WTC11 (cell line): ENCODE measurements at regions not wholly inside any gene's neighbourhood (a gene's known extent, or its start where the extent isn't known, plus 50 kb on each side); places are given as distances from the start of the nearest gene placed in this dataset.

Experiments
- NR3C1 ChIP-seq: sonication (generic); formaldehyde crosslinking; conservative IDR thresholded peaks from 2 replicates; pipeline ENCODE4 v1.8.1; 2023; ENCODE audit warnings: low read depth, mild to moderate bottlenecking, missing genetic modification reagents
- TEAD1 ChIP-seq: sonication (generic); formaldehyde crosslinking; IDR thresholded peaks from 2 replicates; pipeline ENCODE4 v1.8.0; 2022; ENCODE audit warnings: mild to moderate bottlenecking, missing genetic modification reagents
- TP53 ChIP-seq: sonication (generic); formaldehyde crosslinking; IDR thresholded peaks from 2 replicates; pipeline ENCODE4 v1.8.1; 2023; ENCODE audit warnings: mild to moderate bottlenecking, missing genetic modification reagents
- TF ChIP-seq, protein P1 (sequence below): fragments of 200-600 bp; IDR thresholded peaks from 2 replicates; pipeline ENCODE4 v1.8.0; 2022; ENCODE audit warnings: antibody characterized with exemption
- TF ChIP-seq, protein P2 (sequence below): sonication (generic); formaldehyde crosslinking; IDR thresholded peaks from 2 replicates; pipeline ENCODE4 v1.8.0; 2023; ENCODE audit warnings: missing genetic modification reagents
- TF ChIP-seq, protein P3 (sequence below): sonication (generic); formaldehyde crosslinking; IDR thresholded peaks from 2 replicates; pipeline ENCODE4 v1.8.1; 2023; ENCODE audit warnings: mild to moderate bottlenecking, missing genetic modification reagents, moderate library complexity

DNA sequence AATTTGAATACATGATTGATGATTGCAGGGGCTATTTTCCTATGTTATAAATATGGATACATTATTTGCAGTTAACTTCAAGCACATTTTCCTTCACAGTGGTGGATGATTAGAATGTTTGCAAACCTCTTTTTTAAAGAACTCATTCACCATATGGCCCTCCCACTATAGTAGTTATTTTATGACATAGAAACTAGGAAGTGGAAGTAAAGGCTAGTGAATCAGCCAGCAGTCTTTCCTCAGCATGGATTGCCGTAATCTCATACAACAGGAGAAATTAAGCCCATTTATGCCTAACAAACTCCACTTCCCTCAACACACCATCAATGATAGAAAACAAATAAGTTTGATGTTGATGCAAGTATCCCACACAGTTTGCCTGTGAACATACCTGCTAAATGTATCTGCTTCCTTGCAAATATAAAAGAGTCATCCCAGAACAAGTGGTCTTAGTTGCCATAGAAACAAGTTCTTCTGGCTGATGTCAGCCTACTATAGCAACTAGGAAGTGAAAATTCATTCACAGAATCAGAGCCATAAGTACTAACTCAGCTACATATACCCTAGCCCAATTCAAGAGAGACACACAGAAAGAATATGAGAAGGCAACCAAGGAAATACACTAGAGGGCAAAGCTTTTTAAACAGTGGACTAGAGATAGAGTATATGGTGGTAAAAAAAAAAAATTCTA, 100.9 kb upstream of the RADX start:
- TF ChIP-seq, protein P1, sequence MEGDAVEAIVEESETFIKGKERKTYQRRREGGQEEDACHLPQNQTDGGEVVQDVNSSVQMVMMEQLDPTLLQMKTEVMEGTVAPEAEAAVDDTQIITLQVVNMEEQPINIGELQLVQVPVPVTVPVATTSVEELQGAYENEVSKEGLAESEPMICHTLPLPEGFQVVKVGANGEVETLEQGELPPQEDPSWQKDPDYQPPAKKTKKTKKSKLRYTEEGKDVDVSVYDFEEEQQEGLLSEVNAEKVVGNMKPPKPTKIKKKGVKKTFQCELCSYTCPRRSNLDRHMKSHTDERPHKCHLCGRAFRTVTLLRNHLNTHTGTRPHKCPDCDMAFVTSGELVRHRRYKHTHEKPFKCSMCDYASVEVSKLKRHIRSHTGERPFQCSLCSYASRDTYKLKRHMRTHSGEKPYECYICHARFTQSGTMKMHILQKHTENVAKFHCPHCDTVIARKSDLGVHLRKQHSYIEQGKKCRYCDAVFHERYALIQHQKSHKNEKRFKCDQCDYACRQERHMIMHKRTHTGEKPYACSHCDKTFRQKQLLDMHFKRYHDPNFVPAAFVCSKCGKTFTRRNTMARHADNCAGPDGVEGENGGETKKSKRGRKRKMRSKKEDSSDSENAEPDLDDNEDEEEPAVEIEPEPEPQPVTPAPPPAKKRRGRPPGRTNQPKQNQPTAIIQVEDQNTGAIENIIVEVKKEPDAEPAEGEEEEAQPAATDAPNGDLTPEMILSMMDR: no peak
- TF ChIP-seq, protein P2, sequence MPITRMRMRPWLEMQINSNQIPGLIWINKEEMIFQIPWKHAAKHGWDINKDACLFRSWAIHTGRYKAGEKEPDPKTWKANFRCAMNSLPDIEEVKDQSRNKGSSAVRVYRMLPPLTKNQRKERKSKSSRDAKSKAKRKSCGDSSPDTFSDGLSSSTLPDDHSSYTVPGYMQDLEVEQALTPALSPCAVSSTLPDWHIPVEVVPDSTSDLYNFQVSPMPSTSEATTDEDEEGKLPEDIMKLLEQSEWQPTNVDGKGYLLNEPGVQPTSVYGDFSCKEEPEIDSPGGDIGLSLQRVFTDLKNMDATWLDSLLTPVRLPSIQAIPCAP (CRISPR knock-in tag): no peak
- TF ChIP-seq TP53 (no peak), TEAD1 (no peak), NR3C1 (CRISPR knock-in tag) (no peak)
- TF ChIP-seq, protein P3, sequence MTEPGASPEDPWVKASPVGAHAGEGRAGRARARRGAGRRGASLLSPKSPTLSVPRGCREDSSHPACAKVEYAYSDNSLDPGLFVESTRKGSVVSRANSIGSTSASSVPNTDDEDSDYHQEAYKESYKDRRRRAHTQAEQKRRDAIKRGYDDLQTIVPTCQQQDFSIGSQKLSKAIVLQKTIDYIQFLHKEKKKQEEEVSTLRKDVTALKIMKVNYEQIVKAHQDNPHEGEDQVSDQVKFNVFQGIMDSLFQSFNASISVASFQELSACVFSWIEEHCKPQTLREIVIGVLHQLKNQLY: no peak
